ENCODE measurements at regions not wholly inside any gene's neighbourhood (a gene's known extent, or its start where the extent isn't known, plus 50 kb on each side); places are given as distances from the start of the nearest gene placed in this dataset.

- H3K4me1 Mint-ChIP-seq = no peaks in the 10 kb centered on the region
- no peaks in the 10 kb centered on the region for H3K36me3 Mint-ChIP-seq (ENCODE audit: low read depth)
- no peak overlapping the region for H3K4me3 Mint-ChIP-seq
- no peaks in the 10 kb centered on the region for H3K27me3 Mint-ChIP-seq
- H3K27ac Mint-ChIP-seq = no peak overlapping the region
- no peaks in the 10 kb centered on the region for H3K9me3 Mint-ChIP-seq
- ATAC-seq (no peak), DNase-seq (no peak)
Observed at GRCh38 chr13:44887515-44887914, 101.8 kb downstream of the NUFIP1 start.

GRCh38 chr13:44884076-44884729, 105.1 kb downstream of the NUFIP1 start:
- no peaks in the 10 kb centered on the region for H3K4me1 Mint-ChIP-seq
- DNase-seq (no peak), ATAC-seq (no peak)
- no peak overlapping the region for H3K4me3 Mint-ChIP-seq
- no peaks in the 10 kb centered on the region for H3K27me3 Mint-ChIP-seq
- H3K27ac Mint-ChIP-seq = no peak overlapping the region
- no peaks in the 10 kb centered on the region for H3K36me3 Mint-ChIP-seq (ENCODE audit: low read depth)
- H3K9me3 Mint-ChIP-seq = no peaks in the 10 kb centered on the region

DNA sequence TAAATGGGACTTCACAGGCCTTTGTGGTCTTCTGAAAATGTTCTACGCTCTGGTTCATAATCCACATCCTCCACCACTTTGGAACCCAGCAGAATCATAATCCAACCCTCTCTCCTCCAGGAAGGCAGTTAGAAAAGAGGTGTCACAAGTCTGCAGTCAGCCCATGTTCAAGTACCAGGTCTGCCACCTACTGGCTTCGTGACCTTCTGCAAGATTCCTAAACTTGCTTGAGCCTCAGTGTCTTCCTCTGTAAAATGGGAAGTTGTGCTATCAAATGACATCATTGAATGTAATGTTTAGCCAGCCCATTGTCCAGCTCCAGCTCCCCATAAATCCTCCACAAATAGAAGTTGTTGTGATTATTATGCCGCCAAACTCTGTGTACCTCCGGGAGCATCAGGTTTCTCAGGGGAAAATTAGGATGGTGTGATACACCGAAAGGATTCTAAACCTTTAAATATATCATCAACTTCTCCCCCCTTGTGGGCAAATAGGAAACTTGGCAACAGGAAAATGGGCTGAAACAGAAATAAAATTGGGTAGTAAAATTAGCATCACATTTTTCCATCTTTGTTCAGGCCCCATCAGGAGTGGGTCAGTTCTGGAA, 109.7 kb downstream of the NUFIP1 start:
- peaks cover 12% of the 10 kb centered on the region for H3K4me1 Mint-ChIP-seq
- H3K27me3 Mint-ChIP-seq = peaks cover 2% of the 10 kb centered on the region
- H3K27ac Mint-ChIP-seq = no peak overlapping the region
- H3K4me3 Mint-ChIP-seq = no peak overlapping the region
- peaks cover 7% of the 10 kb centered on the region for H3K9me3 Mint-ChIP-seq
- ATAC-seq = no peak
- no peaks in the 10 kb centered on the region for H3K36me3 Mint-ChIP-seq (ENCODE audit: low read depth)
- no peak for DNase-seq

GRCh38 chr13:44876782-44877324, 112.4 kb downstream of the NUFIP1 start:
- Mint-ChIP-seq H3K27ac (no peak overlapping the region), H3K27me3 (peaks cover 8% of the 10 kb centered on the region), H3K4me1 (peaks cover 16% of the 10 kb centered on the region), H3K36me3 (ENCODE audit: low read depth) (no peaks in the 10 kb centered on the region), H3K4me3 (no peak overlapping the region), H3K9me3 (peaks cover 7% of the 10 kb centered on the region)
- DNase-seq (peak; percentile 23), ATAC-seq (no peak)

- DNase-seq (peak; percentile 23), ATAC-seq (peak; percentile 87)
- Mint-ChIP-seq H3K27ac (no peak overlapping the region), H3K9me3 (peaks cover 7% of the 10 kb centered on the region), H3K4me1 (peaks cover 16% of the 10 kb centered on the region), H3K4me3 (no peak overlapping the region), H3K36me3 (ENCODE audit: low read depth) (no peaks in the 10 kb centered on the region), H3K27me3 (peaks cover 21% of the 10 kb centered on the region)
Observed at GRCh38 chr13:44874886-44875630, 114.2 kb downstream of the NUFIP1 start.

DNA sequence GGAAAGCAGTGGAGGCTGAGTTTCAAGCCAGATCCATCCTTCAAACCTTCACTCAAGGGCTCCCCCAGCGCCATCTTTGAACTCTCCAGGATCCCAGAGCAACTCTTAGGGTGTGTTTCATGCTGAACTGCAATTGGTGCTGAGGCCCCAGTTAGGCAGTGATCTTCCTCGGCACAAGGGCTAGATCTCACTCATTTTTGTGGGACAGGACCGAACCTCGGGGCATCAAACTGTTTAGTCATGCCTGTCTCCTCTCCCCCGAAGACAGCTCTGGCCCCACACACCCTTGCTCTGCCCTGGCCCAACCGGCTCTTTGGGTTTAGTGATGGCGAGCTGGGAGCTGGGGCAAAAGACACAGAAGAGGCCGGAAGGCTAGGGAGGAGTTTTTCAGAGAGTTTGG, 115.1 kb downstream of the NUFIP1 start:
- Mint-ChIP-seq H3K27ac (no peak overlapping the region), H3K4me3 (no peak overlapping the region), H3K27me3 (peaks cover 22% of the 10 kb centered on the region), H3K9me3 (peaks cover 7% of the 10 kb centered on the region), H3K4me1 (peaks cover 16% of the 10 kb centered on the region), H3K36me3 (ENCODE audit: low read depth) (no peaks in the 10 kb centered on the region)
- DNase-seq (no peak), ATAC-seq (no peak)

- DNase-seq (no peak), ATAC-seq (no peak)
- Mint-ChIP-seq H3K27me3 (peaks cover 25% of the 10 kb centered on the region), H3K36me3 (ENCODE audit: low read depth) (no peaks in the 10 kb centered on the region), H3K9me3 (peaks cover 7% of the 10 kb centered on the region), H3K4me1 (peaks cover 21% of the 10 kb centered on the region), H3K4me3 (no peak overlapping the region), H3K27ac (no peak overlapping the region)
Observed at GRCh38 chr13:44873461-44873860, 115.8 kb downstream of the NUFIP1 start.

DNA sequence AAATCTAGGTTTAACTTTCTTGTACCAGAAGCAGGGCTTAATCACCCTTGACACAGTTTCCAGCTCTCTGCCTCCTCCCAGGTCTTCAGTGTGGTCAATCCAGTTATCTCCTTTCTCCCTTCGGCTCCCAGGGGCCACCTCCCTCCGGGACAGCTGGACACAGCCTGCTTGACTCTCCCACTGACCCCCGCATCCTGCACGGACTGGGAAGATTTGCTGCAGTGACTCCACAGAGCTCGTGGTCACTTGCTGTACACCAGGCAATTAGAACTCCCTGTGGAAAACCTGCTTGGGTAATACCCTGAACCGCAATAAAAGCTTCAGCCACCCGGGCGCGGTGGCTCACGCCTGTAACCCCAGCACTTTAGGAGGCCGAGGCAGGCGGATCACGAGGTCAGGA, 116.5 kb downstream of the NUFIP1 start:
- no peak for ATAC-seq
- H3K36me3 Mint-ChIP-seq (ENCODE audit: low read depth) = no peaks in the 10 kb centered on the region
- H3K27me3 Mint-ChIP-seq = peaks cover 23% of the 10 kb centered on the region
- H3K9me3 Mint-ChIP-seq = peaks cover 7% of the 10 kb centered on the region
- H3K27ac Mint-ChIP-seq = no peak overlapping the region
- H3K4me3 Mint-ChIP-seq = no peak overlapping the region
- DNase-seq = no peak
- peaks cover 25% of the 10 kb centered on the region for H3K4me1 Mint-ChIP-seq

DNA sequence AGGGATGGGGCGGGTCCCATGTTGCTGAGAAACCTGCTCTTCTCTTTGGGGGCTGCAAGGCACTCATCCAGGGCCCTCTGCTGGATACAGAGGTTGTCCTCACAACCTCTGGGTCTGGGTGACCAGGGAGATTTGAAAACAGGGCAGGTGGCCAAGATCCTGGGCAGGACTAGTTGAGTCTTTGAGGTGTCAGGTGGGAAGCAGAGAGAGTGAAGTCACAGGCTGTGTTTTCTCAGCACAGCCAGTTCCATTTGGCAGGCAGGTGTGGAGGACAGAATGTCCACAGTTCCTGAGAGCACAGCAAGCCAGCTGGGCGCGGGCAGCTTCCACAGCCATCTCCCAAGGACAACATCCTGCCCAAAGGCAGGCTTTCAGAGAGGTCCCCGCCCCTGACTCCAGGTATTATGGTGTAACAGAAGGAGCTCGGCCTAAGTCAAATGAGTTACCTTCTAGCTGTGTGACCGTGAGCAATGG, 118.8 kb downstream of the NUFIP1 start:
- DNase-seq (no peak), ATAC-seq (no peak)
- peaks cover 23% of the 10 kb centered on the region for H3K4me1 Mint-ChIP-seq
- peaks cover 3% of the 10 kb centered on the region for H3K36me3 Mint-ChIP-seq (ENCODE audit: low read depth)
- H3K27ac Mint-ChIP-seq = no peak overlapping the region
- no peaks in the 10 kb centered on the region for H3K9me3 Mint-ChIP-seq
- H3K4me3 Mint-ChIP-seq = no peak overlapping the region
- peaks cover 26% of the 10 kb centered on the region for H3K27me3 Mint-ChIP-seq

DNA sequence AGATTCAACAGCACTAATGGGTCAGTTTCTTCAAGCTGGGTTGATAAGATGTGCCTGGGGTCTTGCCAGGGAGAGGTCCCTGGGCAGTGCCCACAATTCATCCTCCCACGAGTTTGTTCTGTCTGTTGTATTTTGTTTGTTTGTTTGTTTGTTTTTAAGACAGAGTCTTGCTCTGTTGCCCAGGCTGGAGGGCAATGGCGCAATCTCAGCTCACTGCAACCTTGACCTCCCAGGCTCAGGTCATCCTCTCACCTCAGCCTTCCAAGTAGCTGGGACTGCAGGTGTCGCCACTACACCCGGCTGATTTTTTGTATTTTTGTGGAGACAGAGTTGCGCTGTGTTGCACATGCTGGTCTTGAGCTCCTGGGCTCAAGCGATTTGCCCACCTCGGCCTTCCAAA, 120.1 kb downstream of the NUFIP1 start:
- H3K27ac Mint-ChIP-seq = no peak overlapping the region
- no peak for ATAC-seq
- no peak for DNase-seq
- H3K9me3 Mint-ChIP-seq = no peaks in the 10 kb centered on the region
- H3K4me1 Mint-ChIP-seq = peaks cover 9% of the 10 kb centered on the region
- H3K36me3 Mint-ChIP-seq (ENCODE audit: low read depth) = peaks cover 3% of the 10 kb centered on the region
- H3K27me3 Mint-ChIP-seq = peaks cover 29% of the 10 kb centered on the region
- no peak overlapping the region for H3K4me3 Mint-ChIP-seq

DNA sequence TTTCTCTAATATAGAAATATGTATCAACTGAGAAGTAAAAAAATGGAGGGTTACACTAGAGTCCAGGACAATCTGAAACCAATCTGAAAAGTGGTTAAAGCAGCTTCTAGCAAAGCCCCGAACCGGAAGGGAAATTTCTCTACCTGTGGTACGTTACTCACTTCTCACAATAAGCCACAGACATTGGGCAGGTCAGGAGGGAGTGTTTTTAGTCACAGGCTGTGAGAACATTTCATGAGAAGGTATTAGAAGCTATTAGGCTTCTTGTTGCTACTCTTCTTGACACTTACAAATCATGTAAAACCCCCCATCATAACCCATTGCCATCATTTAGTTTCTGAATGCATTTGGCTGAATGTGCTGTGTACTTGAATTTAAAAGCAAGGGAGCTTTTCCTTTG, 120.9 kb downstream of the NUFIP1 start:
- H3K27ac Mint-ChIP-seq = no peak overlapping the region
- ATAC-seq = peak; percentile 87

DNA sequence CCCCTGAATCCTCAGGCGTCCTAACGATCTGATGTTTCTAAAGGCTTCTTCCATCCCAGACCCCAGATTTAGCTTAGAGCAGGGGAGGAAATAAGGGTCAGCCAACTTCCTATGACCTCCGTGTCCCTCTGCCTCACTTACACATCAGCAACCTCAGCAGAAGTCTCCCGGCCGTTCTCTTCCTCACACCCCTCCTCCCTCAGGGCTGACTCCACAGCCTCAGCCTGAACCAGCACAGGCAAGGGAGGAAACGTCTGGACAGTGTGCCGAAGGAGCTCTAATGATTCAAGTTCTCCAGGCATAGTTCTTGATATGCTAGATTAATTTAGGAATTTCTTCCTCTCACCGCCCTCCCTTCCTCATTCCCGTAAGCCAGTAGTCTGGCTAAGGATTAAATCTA, 121.4 kb downstream of the NUFIP1 start:
- peaks cover 25% of the 10 kb centered on the region for H3K27me3 Mint-ChIP-seq
- H3K4me1 Mint-ChIP-seq = peaks cover 9% of the 10 kb centered on the region
- DNase-seq = no peak

More for the DNA sequence above, 120.9 kb downstream of the NUFIP1 start:
- peaks cover 9% of the 10 kb centered on the region for H3K4me1 Mint-ChIP-seq
- no peak overlapping the region for H3K4me3 Mint-ChIP-seq
- H3K27me3 Mint-ChIP-seq = peaks cover 27% of the 10 kb centered on the region
- H3K36me3 Mint-ChIP-seq (ENCODE audit: low read depth) = peaks cover 3% of the 10 kb centered on the region
- no peaks in the 10 kb centered on the region for H3K9me3 Mint-ChIP-seq
- no peak for DNase-seq

GRCh38 chr13:44866411-44866911, 122.8 kb downstream of the NUFIP1 start:
- Mint-ChIP-seq H3K9me3 (no peaks in the 10 kb centered on the region), H3K4me3 (no peak overlapping the region), H3K27ac (no peak overlapping the region), H3K36me3 (ENCODE audit: low read depth) (peaks cover 3% of the 10 kb centered on the region), H3K4me1 (peaks cover 9% of the 10 kb centered on the region), H3K27me3 (peaks cover 22% of the 10 kb centered on the region)
- DNase-seq = no peak
- ATAC-seq = no peak

More for the DNA sequence above, 121.4 kb downstream of the NUFIP1 start:
- Mint-ChIP-seq H3K4me3 (no peak overlapping the region), H3K9me3 (no peaks in the 10 kb centered on the region), H3K36me3 (ENCODE audit: low read depth) (peaks cover 3% of the 10 kb centered on the region), H3K27ac (no peak overlapping the region)
- no peak for ATAC-seq

DNA sequence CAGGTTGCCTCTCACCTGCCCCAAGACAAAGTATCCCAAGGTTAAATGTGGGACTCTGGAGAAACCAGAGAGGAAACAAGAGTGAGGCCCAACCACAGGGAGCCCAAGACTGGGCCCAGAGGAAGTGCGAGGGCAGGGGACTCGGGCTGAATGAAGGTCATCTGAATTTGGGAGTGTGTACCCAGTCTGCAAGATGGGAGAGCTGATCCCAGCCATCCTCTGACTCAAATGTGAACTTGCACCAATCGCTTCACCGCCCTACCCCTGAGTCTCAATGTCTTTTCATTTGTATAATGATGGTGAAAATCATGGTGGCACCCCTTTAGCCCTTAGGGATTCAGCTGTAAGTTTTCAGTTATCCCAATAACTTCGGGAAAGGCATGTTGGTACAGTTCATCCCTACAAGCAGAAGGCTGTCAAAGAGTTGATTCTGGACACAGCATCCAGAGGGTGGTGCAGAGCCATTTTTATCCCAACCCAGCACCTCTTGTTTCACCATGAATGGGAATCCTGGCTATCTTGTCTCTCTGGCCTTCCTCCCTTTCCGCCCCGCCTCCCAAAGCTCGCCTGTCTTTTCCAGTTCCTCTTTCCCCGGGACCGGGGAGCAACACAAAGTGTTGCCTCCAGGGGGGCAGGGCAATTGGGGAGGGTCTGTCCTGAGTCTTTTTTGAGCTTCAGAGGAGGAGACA, 123.4 kb downstream of the NUFIP1 start:
- peaks cover 3% of the 10 kb centered on the region for H3K36me3 Mint-ChIP-seq (ENCODE audit: low read depth)
- no peak for ATAC-seq
- peaks cover 21% of the 10 kb centered on the region for H3K27me3 Mint-ChIP-seq
- H3K4me3 Mint-ChIP-seq = no peak overlapping the region
- peaks cover 9% of the 10 kb centered on the region for H3K4me1 Mint-ChIP-seq
- no peak for DNase-seq
- no peaks in the 10 kb centered on the region for H3K9me3 Mint-ChIP-seq
- H3K27ac Mint-ChIP-seq = no peak overlapping the region
